GM18858 (cell line): ENCODE measurements at regions not wholly inside any gene's neighbourhood (a gene's known extent, or its start where the extent isn't known, plus 50 kb on each side); places are given as distances from the start of the nearest gene placed in this dataset.

ENCODE experiments used
- ATAC-seq: cut with Tn5 transposase; IDR thresholded peaks from one replicate; pipeline ENCODE4 v1.9.1; 2021; ENCODE audit not compliant: unreplicated experiment

GRCh38 chr12:81819991-81820633 is 61.0 kb upstream of the PPFIA2 start:
- ATAC-seq = no peak

DNA sequence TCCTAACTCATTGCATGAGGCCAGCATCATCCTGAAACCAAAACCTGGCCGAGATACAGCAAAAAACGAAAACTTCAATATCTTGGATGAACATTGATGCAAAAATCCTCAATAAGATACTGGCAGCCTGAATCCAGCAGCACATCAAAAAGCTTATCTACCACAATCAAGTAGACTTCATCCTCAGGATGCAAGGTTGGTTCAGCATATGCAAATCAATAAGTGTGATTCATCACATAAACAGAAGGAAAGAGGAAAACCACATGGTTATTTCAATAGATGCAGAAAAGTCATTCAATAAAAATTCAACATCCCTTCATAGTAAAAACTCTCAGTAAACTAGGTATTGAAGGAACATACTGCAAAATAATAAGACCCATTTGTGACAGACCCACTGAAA is 56.5 kb upstream of the PPFIA2 start:
- no peak for ATAC-seq

DNA sequence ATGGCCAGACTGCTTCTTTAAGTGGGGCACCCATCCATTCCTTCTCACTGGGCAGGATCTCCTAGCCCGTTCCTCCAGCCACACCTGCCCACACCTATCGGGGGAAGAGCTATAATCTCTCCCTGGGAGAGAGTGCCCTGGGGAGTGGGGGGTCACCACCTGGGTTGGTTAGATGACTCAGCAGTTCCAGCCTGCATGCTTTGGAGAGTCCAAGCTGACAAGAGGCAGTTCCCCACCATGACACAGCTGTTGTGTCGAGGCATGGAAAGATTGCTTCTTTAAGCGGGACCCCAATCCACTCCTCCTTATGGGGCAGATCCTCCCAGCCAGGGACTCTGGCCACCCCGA is 52.6 kb upstream of the PPFIA2 start:
- ATAC-seq = no peak

GRCh38 chr12:81811061-81811777 is 52.1 kb upstream of the PPFIA2 start:
- ATAC-seq = no peak

DNA sequence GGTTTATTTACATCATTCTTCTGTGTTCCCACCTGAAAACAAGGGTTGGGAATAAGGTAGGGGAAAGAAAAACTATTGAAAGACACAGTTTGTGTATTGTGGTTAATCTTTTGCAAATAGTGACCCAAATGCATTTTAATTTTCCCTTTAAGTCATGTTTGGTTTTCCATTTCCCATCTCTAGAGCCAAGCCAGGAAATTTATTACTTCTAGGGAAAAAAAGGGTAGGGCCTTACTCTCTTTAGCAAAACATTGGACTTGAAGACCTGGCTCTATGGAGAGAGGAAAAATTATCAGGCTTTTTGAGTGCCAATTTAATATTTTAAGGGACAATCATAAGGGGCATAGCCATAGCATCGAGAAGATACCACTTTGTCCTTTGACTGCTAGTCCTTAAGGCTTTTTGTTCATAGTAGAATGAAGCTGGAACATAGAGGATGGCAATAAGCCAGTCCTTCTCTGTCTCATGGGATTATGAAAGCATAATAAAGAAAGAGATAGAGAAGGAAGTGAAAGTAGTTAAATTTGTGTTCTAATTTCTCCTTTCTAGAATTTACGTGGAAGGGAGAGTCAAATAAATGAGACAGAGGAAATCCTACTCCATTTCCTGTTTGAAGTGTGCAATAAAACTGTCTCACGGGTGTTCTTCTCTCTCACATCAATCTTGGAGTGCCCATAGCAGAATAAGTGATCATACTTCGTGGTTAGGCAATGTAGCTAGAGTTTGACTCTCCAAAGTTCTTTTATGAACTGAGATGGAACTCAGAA is 50.9 kb upstream of the PPFIA2 start:
- ATAC-seq = peak; percentile 89

- ATAC-seq = no peak
Observed at GRCh38 chr12:81809113-81809777, 50.1 kb upstream of the PPFIA2 start.
